ENCODE measurements at regions not wholly inside any gene's neighbourhood (a gene's known extent, or its start where the extent isn't known, plus 50 kb on each side); places are given as distances from the start of the nearest gene placed in this dataset.
"Not testable (repeated sequence)": the region's sequence is repeated elsewhere in the genome, so short reads cannot be mapped to it uniquely, and the experiment has no call there.

GRCh38 chr6:94902974-94903628 lies 674.2 kb upstream of the MANEA start:
- DNase-seq: no peak

GRCh38 chr6:94899191-94899590 lies 678.1 kb upstream of the MANEA start:
- no peak for DNase-seq

DNA sequence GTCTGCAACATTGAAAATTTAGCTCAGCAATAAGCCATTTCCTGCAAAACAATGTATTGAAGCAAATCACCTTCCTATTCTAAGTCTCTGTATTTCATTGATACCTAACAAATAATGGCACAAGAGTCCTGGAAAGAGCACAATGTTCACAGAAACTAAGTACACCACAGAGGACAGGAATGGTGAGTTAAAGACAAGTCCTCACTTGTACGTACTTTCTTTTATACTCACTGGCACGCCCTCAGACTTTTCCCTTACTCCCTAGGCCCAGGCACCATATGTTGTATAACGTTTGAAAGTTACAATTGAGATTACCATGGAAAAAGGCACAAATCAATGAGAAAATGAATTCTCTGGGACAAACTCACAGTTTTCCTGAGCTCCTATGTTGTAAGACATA lies 683.0 kb upstream of the MANEA start:
- DNase-seq: no peak

DNA sequence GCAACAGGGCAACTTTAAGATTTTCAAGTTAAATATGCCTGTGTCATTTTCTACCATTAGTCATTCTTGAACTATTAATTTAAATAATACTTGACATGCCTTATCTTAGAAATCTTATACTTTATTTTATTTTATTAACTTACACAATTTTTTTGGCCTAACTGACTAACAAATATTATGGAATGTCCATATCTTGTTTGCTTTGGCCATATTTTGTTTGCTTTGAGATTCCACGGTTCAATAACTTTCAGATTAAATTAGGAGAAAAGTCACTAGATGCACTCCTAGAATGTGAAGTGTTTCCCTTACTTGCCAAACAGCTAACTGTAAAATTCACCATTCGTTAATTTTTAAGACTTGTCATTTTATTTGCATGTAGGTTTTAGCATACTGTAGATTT lies 684.0 kb upstream of the MANEA start:
- no peak for DNase-seq

DNA sequence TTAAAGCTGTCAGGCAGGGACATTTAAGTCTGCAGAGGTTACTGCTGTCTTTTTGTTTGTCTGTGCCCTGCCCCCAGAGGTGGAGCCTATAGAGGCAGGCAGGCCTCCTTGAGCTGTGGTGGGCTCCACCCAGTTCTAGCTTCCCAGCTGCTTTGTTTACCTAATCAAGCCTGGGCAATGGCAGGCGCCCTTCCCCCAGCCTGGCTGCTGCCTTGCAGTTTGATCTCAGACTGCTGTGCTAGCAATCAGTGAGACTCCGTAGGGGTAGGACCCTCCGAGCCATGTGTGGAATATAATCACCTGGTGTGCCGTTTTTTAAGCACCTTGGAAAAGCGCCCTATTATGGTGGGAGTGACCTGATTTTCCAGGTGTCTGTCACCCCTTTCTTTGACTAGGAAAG lies 703.5 kb upstream of the MANEA start:
- DNase-seq: not testable (repeated sequence)

GRCh38 chr6:94862112-94862511 lies 715.2 kb upstream of the MANEA start:
- DNase-seq: no peak

GRCh38 chr6:94859924-94860323 lies 717.4 kb upstream of the MANEA start:
- no peak for DNase-seq

GRCh38 chr6:94856999-94857398 lies 720.3 kb upstream of the MANEA start:
- not testable (repeated sequence) for DNase-seq

DNA sequence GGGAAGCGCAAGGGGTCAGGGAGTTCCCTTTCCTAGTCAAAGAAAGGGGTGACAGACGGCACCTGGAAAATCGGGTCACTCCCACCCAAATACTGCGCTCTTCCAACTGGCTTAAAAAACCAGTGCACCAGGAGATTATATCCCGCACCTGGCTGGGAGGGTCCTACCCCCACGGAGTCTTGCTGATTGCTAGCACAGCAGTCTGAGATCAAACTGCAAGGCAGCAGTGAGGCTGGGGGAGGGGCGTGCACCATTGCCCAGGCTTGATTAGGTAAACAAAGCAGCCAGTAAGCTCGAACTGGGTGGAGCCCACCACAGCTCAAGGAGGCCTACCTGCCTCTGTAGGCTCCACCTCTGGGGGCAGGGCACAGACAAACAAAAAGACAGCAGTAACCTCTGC lies 726.0 kb upstream of the MANEA start:
- DNase-seq: not testable (repeated sequence)

- DNase-seq: no peak
These were observed 731.6 kb upstream of the MANEA start for GRCh38 chr6:94845742-94846141.

- DNase-seq: no peak
These were observed 742.1 kb upstream of the MANEA start for GRCh38 chr6:94835264-94835663.

GRCh38 chr6:94813806-94814205 lies 763.5 kb upstream of the MANEA start:
- no peak for DNase-seq

GRCh38 chr6:94801344-94801743 lies 776.0 kb upstream of the MANEA start:
- DNase-seq: no peak

DNA sequence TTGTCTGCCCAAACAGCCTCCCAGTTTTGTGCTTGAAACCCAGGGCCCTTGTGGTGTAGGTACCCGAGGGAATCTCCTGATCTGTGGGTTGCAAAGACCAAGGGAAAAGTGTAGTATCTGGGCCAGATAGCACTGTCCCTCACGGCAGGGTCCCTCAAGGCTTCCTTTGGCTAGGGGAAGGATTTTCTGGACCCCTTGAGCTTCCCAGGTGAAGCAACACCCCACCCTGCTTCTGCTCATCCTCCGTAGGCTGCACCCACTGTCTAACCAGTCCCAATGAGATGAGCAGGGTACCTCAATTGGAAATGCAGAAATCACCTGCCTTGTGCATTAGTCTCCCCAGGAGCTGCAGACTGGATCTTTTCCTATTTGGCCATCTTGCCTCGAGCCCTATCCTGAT lies 791.8 kb upstream of the MANEA start:
- no peak for DNase-seq

DNA sequence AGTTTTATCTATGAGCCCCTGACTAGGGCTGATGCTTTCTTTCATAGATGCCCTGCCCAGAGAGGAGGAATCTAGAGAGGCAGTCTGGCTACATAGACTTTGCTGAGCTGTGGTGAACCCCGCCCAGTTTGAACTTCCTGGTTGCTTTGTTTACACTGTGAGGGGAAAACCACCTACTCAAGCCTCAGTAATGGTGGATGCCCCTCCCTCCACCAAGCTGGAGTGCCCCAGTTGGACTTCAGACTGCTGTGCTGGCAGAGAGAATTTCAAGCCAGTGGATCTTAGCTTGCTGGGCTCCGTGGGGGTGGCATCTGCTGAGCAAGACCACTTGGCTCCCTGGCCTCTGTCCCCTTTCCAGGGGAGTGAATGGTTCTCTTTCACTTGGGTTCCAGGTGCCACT lies 792.3 kb upstream of the MANEA start:
- DNase-seq: not testable (repeated sequence)

DNA sequence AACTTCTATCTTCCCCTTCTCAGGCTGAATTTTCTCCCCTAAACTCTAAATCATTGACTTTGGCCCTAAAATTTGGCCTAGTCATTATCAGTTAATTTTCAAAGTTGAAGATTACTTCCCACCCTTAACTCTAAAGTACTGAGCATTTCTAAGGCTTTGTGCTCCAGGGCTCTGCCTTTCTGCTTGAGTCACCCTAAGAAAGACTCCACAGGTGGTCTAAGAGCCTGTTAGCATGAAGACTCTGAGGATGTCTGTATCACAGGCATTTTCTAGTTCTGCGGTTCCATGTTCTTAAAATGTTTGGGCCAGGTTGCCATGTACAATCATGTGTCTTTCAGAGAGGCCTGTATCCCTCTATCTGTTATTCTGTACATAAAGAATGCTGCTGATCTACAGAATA lies 808.1 kb upstream of the MANEA start:
- DNase-seq: no peak

GRCh38 chr6:94751641-94752329 lies 825.5 kb upstream of the MANEA start:
- DNase-seq: no peak

DNA sequence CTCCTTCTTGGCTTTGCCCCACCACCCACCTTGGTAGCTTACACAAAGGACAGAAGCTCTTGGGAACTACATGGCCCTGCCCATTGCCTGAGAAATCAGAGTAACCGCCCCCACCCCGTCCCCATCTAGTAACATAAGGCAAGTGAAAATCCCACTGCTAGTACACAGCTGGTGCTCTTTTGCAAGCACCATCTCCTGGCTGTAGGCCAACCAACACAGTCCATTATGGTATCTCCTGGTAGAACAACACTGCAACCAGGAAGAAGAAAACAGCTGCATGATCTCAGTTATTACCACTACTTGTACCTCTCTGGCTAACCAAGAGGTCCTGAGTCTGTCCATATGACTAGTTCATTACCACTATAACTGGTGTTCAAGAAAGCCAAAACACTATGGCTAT lies 841.1 kb upstream of the MANEA start:
- no peak for DNase-seq

DNA sequence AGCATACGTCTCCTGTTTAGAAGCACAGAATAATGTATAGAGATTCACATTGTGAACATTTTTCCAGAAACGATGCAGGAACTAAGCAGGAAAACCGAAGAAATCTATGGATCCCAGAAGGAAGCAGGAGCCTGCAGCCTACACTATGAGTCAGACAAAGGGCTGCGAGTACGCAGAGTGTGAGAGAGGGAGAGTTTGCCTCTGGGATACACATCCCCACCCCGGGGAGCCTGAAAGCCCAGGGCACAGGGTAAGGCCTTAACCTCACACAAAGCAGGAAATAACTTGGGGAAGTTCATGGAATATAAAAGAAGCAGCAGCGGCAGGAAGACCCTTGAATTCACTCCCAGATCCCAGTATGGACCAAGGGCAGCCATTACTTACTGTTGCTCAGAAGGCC lies 842.1 kb upstream of the MANEA start:
- no peak for DNase-seq

DNA sequence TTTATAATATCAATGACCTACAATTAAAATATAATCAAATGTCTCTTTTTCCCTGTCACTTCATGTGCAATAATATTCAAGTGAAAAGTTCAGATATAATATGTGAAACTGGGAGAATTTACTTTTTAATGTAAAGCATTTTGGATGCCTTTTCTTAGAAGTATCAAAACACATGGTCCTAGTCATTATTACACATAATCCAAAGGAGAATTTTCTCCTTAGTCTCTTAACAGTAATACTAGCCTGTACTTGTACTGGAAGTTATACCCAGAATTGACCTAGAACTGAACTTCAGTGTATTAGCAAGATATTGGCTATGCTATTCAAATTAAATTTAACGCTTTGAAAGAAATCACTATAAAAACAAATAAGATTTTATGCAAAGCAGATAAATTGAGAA lies 842.6 kb upstream of the MANEA start:
- no peak for DNase-seq

GRCh38 chr6:94733066-94733465 lies 844.3 kb upstream of the MANEA start:
- no peak for DNase-seq

- DNase-seq: no peak
These were observed 849.6 kb upstream of the MANEA start for GRCh38 chr6:94727710-94728109.

DNA sequence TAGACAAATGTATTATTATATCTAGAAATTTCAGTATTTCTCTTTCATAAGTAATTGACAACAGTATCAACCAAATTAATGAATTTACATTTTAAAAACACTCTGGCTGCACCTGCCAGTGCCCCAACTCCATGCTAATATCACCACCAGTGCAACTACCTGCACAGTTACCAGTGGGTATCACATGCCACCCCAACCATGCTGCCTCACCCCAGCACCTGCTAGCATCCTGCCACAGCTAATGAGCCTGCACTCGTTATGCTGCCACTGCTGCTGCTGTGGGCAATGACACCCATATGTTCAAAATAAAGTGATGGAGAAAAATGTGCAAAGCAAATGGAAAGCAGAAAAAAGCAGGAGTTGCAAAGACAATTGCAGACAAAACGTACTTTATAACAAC lies 855.9 kb upstream of the MANEA start:
- no peak for DNase-seq

DNA sequence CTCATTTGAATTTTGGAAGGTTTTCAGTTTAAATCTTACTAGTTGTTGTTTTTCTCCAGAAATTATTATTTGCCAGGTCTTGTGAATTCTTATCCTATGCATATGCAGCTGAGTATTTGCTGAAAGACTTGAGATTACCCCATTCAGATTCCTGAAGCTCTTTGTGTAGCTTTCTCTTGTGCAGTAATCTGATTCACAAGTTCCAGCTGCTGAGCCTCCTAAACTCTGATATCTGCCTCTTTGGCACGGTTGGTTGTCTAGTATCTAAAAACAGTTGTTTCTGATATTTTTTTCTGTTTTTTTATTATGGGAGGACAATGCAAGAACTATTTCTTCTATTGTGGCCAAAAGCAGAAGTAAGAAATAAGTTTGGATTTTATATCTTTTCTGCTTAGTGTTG lies 863.9 kb upstream of the MANEA start:
- no peak for DNase-seq

GRCh38 chr6:94698773-94699172 lies 878.6 kb upstream of the MANEA start:
- no peak for DNase-seq
